Stimulated activated naive B cell treated with anti-CD40 and anti-IgM and Interleukin-4, amounts not matched to agents 10 μg/mL and 1 μg/mL and 100 μg/mL, for 72 hours (primary cell): ENCODE measurements at regions not wholly inside any gene's neighbourhood (a gene's known extent, or its start where the extent isn't known, plus 50 kb on each side); places are given as distances from the start of the nearest gene placed in this dataset.

Experiments
- ATAC-seq, 2 donors: fragments of 150-1000 bp; cut with Tn5 transposase; replicated peaks; 2 replicates each; pipeline ENCODE4 v1.10.0; 2021; ENCODE audit warnings: moderate library complexity in 1 of 2
- DNase-seq: peaks from one replicate; pipeline ENCODE4 v3.0.0; 2021
- H3K27ac Mint-ChIP-seq: one replicate; pipeline ENCODE4 v1.8.0; 2022; ENCODE audit warnings: mild to moderate bottlenecking, mixed read lengths
- H3K27me3 Mint-ChIP-seq, 2 donors: one replicate each; pipeline ENCODE4 v1.8.0; 2022; ENCODE audit warnings: mixed read lengths in 2 of 2
- H3K36me3 Mint-ChIP-seq, 2 donors: one replicate each; pipeline ENCODE4 v1.8.0; 2022; ENCODE audit warnings: mixed read lengths in 2 of 2, mild to moderate bottlenecking in 1 of 2
- H3K4me1 Mint-ChIP-seq, 2 donors: one replicate each; pipeline ENCODE4 v1.8.0; 2022; ENCODE audit warnings: mixed read lengths in 2 of 2, mild to moderate bottlenecking in 1 of 2
- H3K4me3 Mint-ChIP-seq, 2 donors: one replicate each; pipeline ENCODE4 v1.8.0; 2022; ENCODE audit warnings: mild to moderate bottlenecking in 2 of 2, mixed read lengths in 2 of 2, moderate library complexity in 1 of 2
- H3K9me3 Mint-ChIP-seq, 2 donors: one replicate each; pipeline ENCODE4 v1.8.0; 2022; ENCODE audit warnings: mixed read lengths in 2 of 2, mild to moderate bottlenecking in 1 of 2

GRCh38 chr9:81844131-81844567 is 84.1 kb upstream of the SPATA31D4 start:
- DNase-seq (no peak), ATAC-seq (no peak)
- no peak overlapping the region for H3K27ac Mint-ChIP-seq
- peaks cover 0 to 7% of the 10 kb centered on the region in 2 donors for H3K4me1 Mint-ChIP-seq
- no peaks in the 10 kb centered on the region for H3K36me3 Mint-ChIP-seq
- H3K4me3 Mint-ChIP-seq, result no peak overlapping the region
- H3K27me3 Mint-ChIP-seq, result no peaks in the 10 kb centered on the region
- H3K9me3 Mint-ChIP-seq, result no peaks in the 10 kb centered on the region

DNA sequence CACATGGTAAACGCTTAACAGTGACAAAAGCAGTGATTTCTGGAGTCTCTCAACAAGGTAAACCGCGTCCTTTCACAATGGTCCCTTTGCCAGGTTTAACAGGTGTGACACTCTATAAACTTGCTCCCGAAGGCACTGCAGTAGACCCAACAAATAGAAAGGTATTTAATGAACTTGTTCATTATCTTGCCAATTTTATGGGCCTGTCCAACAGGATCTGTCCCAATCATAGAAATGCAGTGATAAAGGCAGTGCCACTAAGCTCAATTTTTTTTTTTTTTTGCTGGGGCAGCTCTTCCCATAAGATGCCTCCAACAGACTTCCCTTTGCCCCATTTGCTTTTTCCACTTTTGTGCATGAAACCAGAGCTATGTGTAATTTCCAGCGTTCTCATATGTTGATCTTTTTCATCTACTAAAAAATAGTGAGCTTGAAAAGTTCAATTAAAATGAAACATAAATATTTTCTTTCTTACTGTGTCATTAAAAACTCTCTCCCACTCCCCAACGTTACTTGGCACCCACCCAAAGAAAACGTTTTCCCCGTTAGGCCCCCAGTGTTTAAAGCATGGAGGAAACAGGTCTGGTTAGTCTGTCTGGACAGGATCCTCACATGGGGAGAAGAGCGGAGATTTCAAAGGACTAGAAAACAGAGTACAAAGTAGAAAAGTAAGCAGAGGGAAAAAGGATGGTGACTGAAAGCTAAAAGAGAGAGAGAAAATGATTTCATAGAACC is 80.9 kb upstream of the SPATA31D4 start:
- Mint-ChIP-seq H3K4me1 (peaks cover 0 to 6% of the 10 kb centered on the region in 2 donors), H3K27ac (no peak overlapping the region), H3K9me3 (no peaks in the 10 kb centered on the region), H3K36me3 (no peaks in the 10 kb centered on the region), H3K4me3 (no peak overlapping the region), H3K27me3 (no peaks in the 10 kb centered on the region)
- no peak for ATAC-seq
- DNase-seq, result no peak

DNA sequence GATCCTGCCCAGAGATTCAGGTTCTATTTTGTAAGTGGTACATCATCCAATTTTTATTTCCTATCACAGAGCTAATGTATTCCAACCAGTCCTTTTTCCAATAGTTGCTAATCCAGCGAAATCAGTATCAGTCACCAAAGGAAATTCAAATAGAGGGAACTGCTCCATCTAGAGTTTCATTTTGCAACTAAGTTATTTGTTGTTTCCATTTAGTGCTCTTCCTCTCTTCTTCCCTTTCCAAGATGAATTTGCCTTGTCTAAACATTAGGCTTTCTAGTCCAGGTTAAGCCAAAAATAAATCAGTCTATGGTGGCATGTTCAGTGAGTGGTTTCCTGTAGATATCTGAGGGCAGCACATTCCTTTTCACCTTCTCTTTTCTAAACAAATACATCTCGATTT is 79.8 kb upstream of the SPATA31D4 start:
- H3K27ac Mint-ChIP-seq, result no peak overlapping the region
- no peaks in the 10 kb centered on the region for H3K27me3 Mint-ChIP-seq
- peaks cover 2 to 6% of the 10 kb centered on the region in 2 donors for H3K4me1 Mint-ChIP-seq
- no peak for DNase-seq
- H3K9me3 Mint-ChIP-seq, result no peaks in the 10 kb centered on the region
- H3K4me3 Mint-ChIP-seq, result no peak overlapping the region
- ATAC-seq, result no peak
- H3K36me3 Mint-ChIP-seq, result no peaks in the 10 kb centered on the region

GRCh38 chr9:81849631-81850259 is 78.5 kb upstream of the SPATA31D4 start:
- no peak overlapping the region for H3K27ac Mint-ChIP-seq
- H3K4me3 Mint-ChIP-seq, result no peak overlapping the region
- ATAC-seq (no peak), DNase-seq (no peak)
- no peaks in the 10 kb centered on the region for H3K27me3 Mint-ChIP-seq
- H3K4me1 Mint-ChIP-seq, result peaks cover 4 to 11% of the 10 kb centered on the region in 2 donors
- H3K36me3 Mint-ChIP-seq, result no peaks in the 10 kb centered on the region
- H3K9me3 Mint-ChIP-seq, result no peaks in the 10 kb centered on the region

DNA sequence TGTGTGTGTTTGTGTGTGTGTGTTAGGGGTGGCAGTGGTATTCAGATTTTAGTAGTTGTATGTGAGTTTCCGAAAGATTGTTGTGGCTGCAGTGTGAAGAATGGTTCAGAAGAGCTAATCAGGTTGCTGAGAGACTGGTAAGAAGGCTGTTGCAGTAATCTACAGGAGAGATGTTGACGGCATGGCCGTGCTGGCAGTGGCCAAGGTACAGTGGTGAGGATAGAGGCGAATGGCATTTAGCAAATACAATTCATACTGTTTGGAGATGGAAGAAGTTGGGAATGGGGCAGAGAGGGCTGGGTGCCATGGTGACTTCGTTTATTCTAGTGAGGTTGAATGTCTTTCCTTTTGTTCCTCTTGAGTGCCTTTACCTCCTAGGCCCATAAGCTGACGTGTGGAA is 77.5 kb upstream of the SPATA31D4 start:
- no peak for ATAC-seq
- Mint-ChIP-seq H3K4me3 (no peak overlapping the region), H3K27me3 (no peaks in the 10 kb centered on the region), H3K27ac (no peak overlapping the region), H3K36me3 (no peaks in the 10 kb centered on the region), H3K4me1 (peaks cover 4 to 11% of the 10 kb centered on the region in 2 donors), H3K9me3 (no peaks in the 10 kb centered on the region)
- DNase-seq, result no peak

DNA sequence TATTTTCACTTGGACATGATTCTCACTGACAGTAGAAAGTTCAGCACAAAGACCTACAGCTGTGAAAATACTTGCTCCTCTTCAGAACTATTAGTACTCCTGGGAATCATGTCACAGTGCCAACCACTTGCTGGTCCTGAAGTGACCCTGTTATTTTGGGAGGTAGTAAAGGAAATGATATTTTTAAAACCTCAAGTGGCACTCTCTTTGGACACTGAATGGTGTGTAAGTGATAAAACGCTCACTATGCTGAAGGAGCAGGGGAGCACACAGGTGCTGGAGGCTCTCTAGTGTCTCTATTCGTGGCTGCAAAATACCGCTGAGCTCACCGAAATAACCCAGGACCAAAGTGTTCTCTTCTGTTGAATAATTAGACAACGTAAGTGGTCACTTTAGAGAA is 76.9 kb upstream of the SPATA31D4 start:
- Mint-ChIP-seq H3K4me1 (peaks cover 4 to 11% of the 10 kb centered on the region in 2 donors), H3K27ac (no peak overlapping the region), H3K27me3 (no peaks in the 10 kb centered on the region), H3K9me3 (no peaks in the 10 kb centered on the region), H3K4me3 (no peak overlapping the region), H3K36me3 (no peaks in the 10 kb centered on the region)
- ATAC-seq, result no peak
- no peak for DNase-seq

- Mint-ChIP-seq H3K27me3 (no peaks in the 10 kb centered on the region), H3K36me3 (no peaks in the 10 kb centered on the region), H3K4me3 (no peak overlapping the region), H3K4me1 (peaks cover 4 to 11% of the 10 kb centered on the region in 2 donors), H3K27ac (no peak overlapping the region), H3K9me3 (no peaks in the 10 kb centered on the region)
- no peak for DNase-seq
- ATAC-seq, result peak; percentile 89 to 91
These were observed 75.4 kb upstream of the SPATA31D4 start for GRCh38 chr9:81852820-81853219.

DNA sequence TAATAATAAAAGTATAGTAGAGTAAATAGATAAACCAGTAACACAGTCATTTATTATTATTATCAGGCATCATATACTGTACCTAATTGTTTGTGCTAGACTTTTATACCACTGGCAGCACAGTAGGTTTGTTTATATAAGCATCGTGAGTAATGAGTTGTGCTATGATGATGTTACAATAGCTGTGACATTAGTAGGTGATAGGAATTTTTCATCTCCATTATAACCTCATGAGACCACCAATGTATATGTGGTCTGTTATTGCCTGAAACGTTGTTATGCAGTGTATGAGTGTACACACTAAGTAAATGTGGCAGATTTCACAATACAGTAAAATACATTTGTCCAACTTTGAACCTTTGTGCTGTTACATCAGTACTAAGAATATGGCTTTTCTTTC is 72.7 kb upstream of the SPATA31D4 start:
- no peak for ATAC-seq
- H3K27me3 Mint-ChIP-seq, result no peaks in the 10 kb centered on the region
- H3K9me3 Mint-ChIP-seq, result no peaks in the 10 kb centered on the region
- H3K4me3 Mint-ChIP-seq, result no peak overlapping the region
- peaks cover 4 to 11% of the 10 kb centered on the region in 2 donors for H3K4me1 Mint-ChIP-seq
- H3K36me3 Mint-ChIP-seq, result no peaks in the 10 kb centered on the region
- DNase-seq, result no peak
- no peak overlapping the region for H3K27ac Mint-ChIP-seq

DNA sequence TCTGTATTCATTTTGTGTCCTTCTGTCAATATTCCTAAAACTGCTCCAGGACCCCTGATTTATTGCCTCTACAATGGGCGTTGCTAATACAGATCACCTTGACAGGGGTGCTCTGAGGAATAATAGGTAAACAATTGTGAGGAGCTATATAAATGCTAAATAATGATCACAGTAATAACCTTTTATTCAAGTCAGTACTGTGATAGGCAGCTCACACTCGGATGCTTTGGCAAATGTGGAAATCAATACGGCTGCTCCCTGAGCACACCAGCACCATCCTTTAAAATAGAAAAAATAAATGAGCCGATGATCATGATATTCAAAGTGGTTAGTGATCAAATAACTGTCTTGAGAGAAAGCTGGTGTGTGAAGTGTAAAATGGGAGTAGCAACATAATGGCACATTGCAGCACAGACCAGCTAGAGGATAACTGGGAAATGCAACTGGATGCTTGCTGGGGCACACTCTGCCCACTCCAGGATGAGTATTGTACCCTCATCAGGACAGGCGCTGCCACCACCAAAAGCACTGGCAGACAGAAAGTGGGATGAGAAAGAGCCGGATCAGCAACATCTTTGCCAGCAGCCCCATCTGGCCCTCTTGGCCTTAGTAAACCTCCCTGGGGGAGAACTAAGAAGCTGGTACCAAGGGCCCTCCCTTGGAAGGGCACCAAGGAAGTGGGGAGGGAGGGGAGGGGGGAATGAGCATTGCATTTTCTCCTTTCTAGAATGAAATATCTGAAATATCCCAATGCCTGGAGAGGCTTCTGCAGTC is 69.4 kb upstream of the SPATA31D4 start:
- no peak overlapping the region for H3K4me3 Mint-ChIP-seq
- H3K27me3 Mint-ChIP-seq, result no peaks in the 10 kb centered on the region
- H3K4me1 Mint-ChIP-seq, result peaks cover 5% of the 10 kb centered on the region in 2 donors
- ATAC-seq, result no peak
- H3K27ac Mint-ChIP-seq, result no peak overlapping the region
- no peaks in the 10 kb centered on the region for H3K9me3 Mint-ChIP-seq
- no peak for DNase-seq
- no peaks in the 10 kb centered on the region for H3K36me3 Mint-ChIP-seq

DNA sequence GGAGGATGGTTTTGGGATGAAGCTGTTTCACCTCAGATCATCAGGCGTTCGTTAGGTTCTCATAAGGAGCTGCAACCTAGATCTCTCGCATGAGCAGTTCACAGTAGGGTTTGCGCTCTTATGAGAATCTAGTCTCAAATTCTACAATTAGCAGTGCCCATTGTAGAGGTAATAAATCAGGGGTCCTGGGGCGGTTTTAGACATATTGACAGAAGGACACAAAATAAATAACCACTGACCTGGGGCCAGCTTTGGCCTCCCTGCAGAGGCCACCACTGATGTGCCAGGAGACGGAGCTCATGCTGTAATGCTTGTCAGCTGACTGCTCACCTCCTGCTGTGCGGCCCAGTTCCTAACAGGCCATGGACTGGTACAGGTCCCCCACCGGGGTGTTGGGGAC is 67.6 kb upstream of the SPATA31D4 start:
- H3K4me1 Mint-ChIP-seq, result peaks cover 0 to 3% of the 10 kb centered on the region in 2 donors

GRCh38 chr9:81861644-81862043 is 66.6 kb upstream of the SPATA31D4 start:
- Mint-ChIP-seq H3K27me3 (no peaks in the 10 kb centered on the region), H3K27ac (no peak overlapping the region), H3K4me3 (no peak overlapping the region), H3K9me3 (no peaks in the 10 kb centered on the region), H3K36me3 (no peaks in the 10 kb centered on the region), H3K4me1 (peaks cover 0 to 3% of the 10 kb centered on the region in 2 donors)
- DNase-seq (no peak), ATAC-seq (no peak)

More for the DNA sequence above, 67.6 kb upstream of the SPATA31D4 start:
- H3K36me3 Mint-ChIP-seq, result no peaks in the 10 kb centered on the region
- no peak overlapping the region for H3K4me3 Mint-ChIP-seq
- ATAC-seq (no peak), DNase-seq (no peak)
- no peaks in the 10 kb centered on the region for H3K9me3 Mint-ChIP-seq
- no peak overlapping the region for H3K27ac Mint-ChIP-seq
- H3K27me3 Mint-ChIP-seq, result no peaks in the 10 kb centered on the region

DNA sequence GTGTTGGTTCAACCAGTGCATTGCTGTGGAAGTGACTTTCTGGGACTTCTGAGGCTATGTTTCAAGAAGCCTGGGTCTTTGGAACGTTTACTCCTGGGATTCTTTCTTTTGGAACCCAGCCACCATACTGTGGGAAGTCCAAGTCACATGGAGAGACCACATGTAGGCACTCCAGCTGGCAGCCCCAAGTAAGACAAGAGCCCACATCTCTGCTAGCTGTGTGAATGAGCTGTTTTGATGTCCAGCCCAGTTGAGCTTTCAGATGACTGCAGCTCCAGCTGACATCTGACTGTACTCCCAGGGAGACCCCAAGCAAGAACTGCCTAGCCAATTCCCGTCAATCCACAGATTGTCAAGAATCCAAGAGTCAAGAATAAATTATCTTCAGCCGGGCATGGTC is 60.1 kb upstream of the SPATA31D4 start:
- Mint-ChIP-seq H3K4me3 (no peak overlapping the region), H3K27ac (no peak overlapping the region), H3K4me1 (peaks cover 2 to 6% of the 10 kb centered on the region in 2 donors), H3K36me3 (no peaks in the 10 kb centered on the region), H3K27me3 (peaks cover 4 to 7% of the 10 kb centered on the region in 2 donors), H3K9me3 (no peaks in the 10 kb centered on the region)
- ATAC-seq (no peak), DNase-seq (no peak)

DNA sequence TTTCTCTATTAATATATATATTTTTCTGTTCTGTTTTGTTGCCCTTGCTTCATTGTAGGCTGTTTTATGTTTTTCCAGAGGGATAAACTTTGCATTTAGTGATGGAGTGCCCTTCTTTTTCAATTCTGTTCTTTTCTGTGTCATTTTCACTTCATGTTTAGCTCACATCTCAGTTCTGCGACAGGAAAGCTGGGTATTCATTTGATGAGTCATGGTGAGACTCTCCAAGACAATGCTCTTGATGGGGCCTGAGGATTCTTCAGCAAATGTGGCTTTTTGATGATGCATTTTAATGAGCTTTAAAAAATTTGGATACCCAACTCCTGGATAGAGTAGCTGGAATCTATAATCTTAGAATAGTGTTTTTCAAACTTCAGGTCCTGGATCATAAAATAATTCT is 56.5 kb upstream of the SPATA31D4 start:
- H3K36me3 Mint-ChIP-seq, result no peaks in the 10 kb centered on the region
- DNase-seq (no peak), ATAC-seq (no peak)

DNA sequence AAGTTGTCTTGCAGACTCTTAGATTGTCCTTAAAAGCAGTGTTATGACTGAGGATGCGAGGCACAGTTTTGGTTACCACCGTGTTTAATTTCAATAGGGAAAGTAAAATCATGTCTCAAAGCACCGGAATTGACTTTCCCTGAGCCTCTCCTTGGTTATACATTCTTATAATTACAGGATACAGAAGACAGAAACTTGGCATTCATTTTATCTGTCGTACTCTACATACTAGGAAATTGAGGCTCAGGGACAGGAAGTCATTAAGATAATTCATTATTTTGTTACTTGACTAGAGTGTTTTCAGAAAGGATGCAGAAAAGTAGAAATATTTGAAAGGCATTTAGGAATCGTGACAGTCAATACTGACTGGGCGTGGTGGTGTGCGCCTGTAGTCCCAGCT is 54.0 kb upstream of the SPATA31D4 start:
- peaks cover 5 to 6% of the 10 kb centered on the region in 2 donors for H3K4me1 Mint-ChIP-seq
- DNase-seq, result no peak
- H3K36me3 Mint-ChIP-seq, result no peaks in the 10 kb centered on the region
- H3K9me3 Mint-ChIP-seq, result no peaks in the 10 kb centered on the region
- no peak overlapping the region for H3K4me3 Mint-ChIP-seq
- no peak for ATAC-seq
- peaks cover 0 to 5% of the 10 kb centered on the region in 2 donors for H3K27me3 Mint-ChIP-seq
- no peak overlapping the region for H3K27ac Mint-ChIP-seq

More for the DNA sequence above, 56.5 kb upstream of the SPATA31D4 start:
- H3K4me3 Mint-ChIP-seq, result no peak overlapping the region
- peaks cover 5 to 6% of the 10 kb centered on the region in 2 donors for H3K4me1 Mint-ChIP-seq
- peaks cover 7 to 8% of the 10 kb centered on the region in 2 donors for H3K27me3 Mint-ChIP-seq
- no peak overlapping the region for H3K27ac Mint-ChIP-seq
- H3K9me3 Mint-ChIP-seq, result no peaks in the 10 kb centered on the region
